ENCODE measurements at regions not wholly inside any gene's neighbourhood (a gene's known extent, or its start where the extent isn't known, plus 50 kb on each side); places are given as distances from the start of the nearest gene placed in this dataset.

- Mint-ChIP-seq H3K36me3 (ENCODE audit: unreplicated experiment) (no peaks in the 10 kb centered on the region), H3K4me1 (ENCODE audit: low read depth, unreplicated experiment) (peaks cover 12% of the 10 kb centered on the region), H3K9me3 (ENCODE audit: unreplicated experiment) (peaks cover 7% of the 10 kb centered on the region), H3K4me3 (ENCODE audit: unreplicated experiment) (no peak overlapping the region), H3K27me3 (ENCODE audit: unreplicated experiment) (no peaks in the 10 kb centered on the region), H3K27ac (ENCODE audit: unreplicated experiment) (no peak overlapping the region)
- peak; percentile 22 for DNase-seq
- no peak for TF ChIP-seq CTCF (IDR thresholded peaks at IDR 0.05; ENCODE audit: partially characterized antibody, unreplicated experiment)
These were observed 202.9 kb upstream of the CTNNB1 start for GRCh38 chr3:40996382-40996781.

DNA sequence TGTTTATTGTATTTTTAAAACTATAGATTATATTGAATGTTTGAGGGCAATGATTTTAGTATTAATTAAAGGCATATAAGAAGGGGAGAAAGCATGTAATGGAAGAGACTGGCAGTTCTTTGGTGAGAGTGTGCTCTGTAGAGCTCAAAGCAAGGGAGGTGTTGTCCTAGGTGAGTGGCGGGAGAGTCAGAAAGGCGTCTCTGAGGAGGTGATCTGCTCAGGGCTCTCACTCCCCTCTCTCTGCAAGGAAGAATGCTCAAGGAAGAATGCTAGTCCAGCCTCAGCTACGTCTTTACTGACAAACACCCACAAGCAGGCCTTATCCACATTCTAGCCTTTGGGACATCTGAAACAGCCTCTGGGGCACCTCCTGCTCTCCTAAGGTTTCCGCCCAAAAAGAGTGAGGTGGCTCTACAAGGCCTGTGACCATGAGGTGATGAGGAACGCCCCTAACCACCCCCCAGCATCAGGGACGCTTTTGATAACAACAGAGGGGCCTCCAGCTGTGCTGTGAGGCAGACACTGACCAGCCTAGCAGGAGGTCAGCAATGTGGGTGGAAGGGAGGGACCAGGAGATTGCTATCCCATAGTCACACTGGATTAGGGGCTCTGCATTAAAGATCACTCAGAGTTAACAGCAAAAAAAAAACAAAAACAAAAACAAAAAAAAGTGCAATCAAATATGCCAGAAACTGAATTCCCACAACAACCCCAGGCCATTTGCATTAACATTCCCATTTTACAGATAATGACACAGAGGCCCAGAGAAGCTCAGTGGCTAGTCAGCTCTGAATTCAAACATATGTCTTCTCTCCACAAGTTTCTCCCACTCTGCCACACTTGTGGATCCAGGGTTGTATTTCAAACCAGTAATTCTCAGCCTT, 202.2 kb upstream of the CTNNB1 start:
- Mint-ChIP-seq H3K27ac (ENCODE audit: unreplicated experiment) (no peak overlapping the region), H3K27me3 (ENCODE audit: unreplicated experiment) (no peaks in the 10 kb centered on the region), H3K9me3 (ENCODE audit: unreplicated experiment) (peaks cover 7% of the 10 kb centered on the region), H3K4me1 (ENCODE audit: low read depth, unreplicated experiment) (peaks cover 12% of the 10 kb centered on the region), H3K4me3 (ENCODE audit: unreplicated experiment) (no peak overlapping the region), H3K36me3 (ENCODE audit: unreplicated experiment) (no peaks in the 10 kb centered on the region)
- no peak for DNase-seq
- no peak for TF ChIP-seq CTCF (IDR thresholded peaks at IDR 0.05; ENCODE audit: partially characterized antibody, unreplicated experiment)

DNA sequence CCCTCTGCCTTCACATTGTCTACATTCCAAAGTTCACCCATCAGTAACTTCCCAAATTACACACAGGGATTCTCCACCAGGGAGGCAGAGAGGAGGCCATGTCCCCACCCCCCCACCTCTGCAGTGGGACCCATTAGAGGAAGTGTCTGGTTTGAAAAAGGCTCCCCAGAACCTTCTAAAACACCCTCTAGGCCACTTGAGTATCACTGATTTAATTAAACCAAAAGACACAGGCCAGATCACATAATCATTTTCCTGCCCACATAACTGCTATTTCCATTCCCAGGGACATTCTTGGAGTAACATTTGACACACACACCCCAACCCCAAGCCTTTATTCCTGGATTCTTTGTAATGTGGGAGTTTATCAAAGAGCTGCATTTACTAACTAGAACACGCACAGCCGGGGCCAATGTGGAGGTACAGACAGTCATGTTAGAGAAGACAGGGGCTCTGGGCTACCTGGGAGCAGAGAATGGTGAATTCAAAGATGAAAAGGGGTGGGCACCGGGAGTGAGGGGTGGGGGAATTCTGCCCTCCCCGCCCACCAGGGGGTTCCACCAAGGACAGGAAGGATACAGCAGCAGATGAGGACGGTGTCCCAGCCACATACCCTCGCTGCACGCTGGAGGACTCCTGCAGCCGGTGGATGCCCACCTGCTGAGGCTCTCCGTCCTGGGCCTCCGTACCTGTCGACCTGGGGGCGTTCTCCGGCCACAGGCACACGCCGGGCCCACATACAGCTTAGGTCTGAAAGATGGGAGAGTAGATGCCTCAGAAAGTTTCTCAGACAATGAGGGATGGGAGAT, 201.4 kb upstream of the CTNNB1 start:
- no peak overlapping the region for H3K27ac Mint-ChIP-seq (ENCODE audit: unreplicated experiment)
- H3K9me3 Mint-ChIP-seq (ENCODE audit: unreplicated experiment): peaks cover 7% of the 10 kb centered on the region
- no peaks in the 10 kb centered on the region for H3K27me3 Mint-ChIP-seq (ENCODE audit: unreplicated experiment)
- no peak overlapping the region for H3K4me3 Mint-ChIP-seq (ENCODE audit: unreplicated experiment)
- DNase-seq: no peak
- TF ChIP-seq CTCF (IDR thresholded peaks at IDR 0.05; ENCODE audit: partially characterized antibody, unreplicated experiment): no peak
- no peaks in the 10 kb centered on the region for H3K36me3 Mint-ChIP-seq (ENCODE audit: unreplicated experiment)
- peaks cover 12% of the 10 kb centered on the region for H3K4me1 Mint-ChIP-seq (ENCODE audit: low read depth, unreplicated experiment)

DNA sequence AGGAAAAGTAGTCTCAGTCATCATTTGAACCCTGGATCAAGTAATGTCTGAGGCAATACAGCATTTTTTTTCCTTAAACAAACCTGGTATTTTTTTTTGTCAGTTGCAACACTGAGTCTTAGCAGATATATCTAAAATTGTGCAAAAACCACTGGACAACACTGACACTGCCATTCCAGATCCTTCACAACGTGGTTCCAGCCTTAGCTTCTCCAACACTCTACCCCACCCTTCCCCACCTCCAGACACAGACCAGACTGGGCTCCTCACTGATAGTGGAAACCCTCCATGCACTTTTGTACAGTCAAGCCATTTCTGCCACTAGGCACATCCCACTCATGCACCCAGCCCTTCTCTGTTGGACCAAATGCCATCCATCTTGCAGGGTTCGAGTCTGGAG, 199.6 kb upstream of the CTNNB1 start:
- no peak for DNase-seq
- no peak for TF ChIP-seq CTCF (IDR thresholded peaks at IDR 0.05; ENCODE audit: partially characterized antibody, unreplicated experiment)
- Mint-ChIP-seq H3K4me1 (ENCODE audit: low read depth, unreplicated experiment) (peaks cover 12% of the 10 kb centered on the region), H3K27me3 (ENCODE audit: unreplicated experiment) (no peaks in the 10 kb centered on the region), H3K27ac (ENCODE audit: unreplicated experiment) (no peak overlapping the region), H3K36me3 (ENCODE audit: unreplicated experiment) (no peaks in the 10 kb centered on the region), H3K4me3 (ENCODE audit: unreplicated experiment) (no peak overlapping the region), H3K9me3 (ENCODE audit: unreplicated experiment) (peaks cover 7% of the 10 kb centered on the region)

- Mint-ChIP-seq H3K27ac (ENCODE audit: unreplicated experiment) (no peak overlapping the region), H3K4me1 (ENCODE audit: low read depth, unreplicated experiment) (peaks cover 12% of the 10 kb centered on the region), H3K4me3 (ENCODE audit: unreplicated experiment) (no peak overlapping the region), H3K36me3 (ENCODE audit: unreplicated experiment) (no peaks in the 10 kb centered on the region), H3K27me3 (ENCODE audit: unreplicated experiment) (no peaks in the 10 kb centered on the region), H3K9me3 (ENCODE audit: unreplicated experiment) (peaks cover 7% of the 10 kb centered on the region)
- no peak for DNase-seq
- TF ChIP-seq CTCF (IDR thresholded peaks at IDR 0.05; ENCODE audit: partially characterized antibody, unreplicated experiment): no peak
These were observed 198.8 kb upstream of the CTNNB1 start for GRCh38 chr3:41000471-41000870.
